A549 (cell line): ENCODE measurements at regions not wholly inside any gene's neighbourhood (a gene's known extent, or its start where the extent isn't known, plus 50 kb on each side); places are given as distances from the start of the nearest gene placed in this dataset.

ENCODE experiments used
- ATAC-seq, 2 experiments: fragments of 200-7000 bp in 1 of 2; fragments of >200 bp in 1 of 2; cut with Nextera tagmentation in 1 of 2; cut with Tn5 transposase in 1 of 2; 3 replicates each; pipeline versions ENCODE4 v1.8.0 to v1.9.1; 2018 to 2020; ENCODE audit warnings: mild to moderate bottlenecking in 1 of 2, moderate library complexity in 1 of 2
- CTCF ChIA-PET: fragments of 300-600 bp; sonication (Branson Sonifier 250); formaldehyde crosslinking; extraction: SDS; loops from one replicate; lab custom pipeline; 2021; ENCODE audit warnings: antibody characterized with exemption, inconsistent platforms; lab: Yijun Ruan, JAX
- POLR2A ChIA-PET: fragments of 350-600 bp; formaldehyde crosslinking; extraction: SDS; loops from one replicate; lab custom pipeline; 2021; ENCODE audit warnings: antibody characterized with exemption, inconsistent platforms; lab: Yijun Ruan, JAX
- DNase-seq, 2 experiments: peaks; one replicate each; pipeline versions ENCODE4 v3.0.0 to v3.0.0-alpha.2; 2011 to 2016; ENCODE audit warnings: low read depth in 1 of 2, low spot score in 1 of 2
- FAIRE-seq: peaks from 2 replicates; lab custom pipeline; 2011; peaks lifted over from hg19 to GRCh38; lab: Jason Lieb, UNC
- H3K27ac ChIP-seq, 2 experiments: fragments of >200 bp; sonication (Bioruptor Twin); formaldehyde crosslinking; 3 replicates each; pipeline ENCODE4 v1.5.1; 2016 to 2017
- H3K4me1 ChIP-seq: fragments of >200 bp; sonication (Bioruptor Twin); formaldehyde crosslinking; 3 replicates; pipeline ENCODE4 v1.6.1; 2016
- H3K4me2 ChIP-seq: fragments of >200 bp; sonication (Bioruptor Twin); formaldehyde crosslinking; 3 replicates; pipeline ENCODE4 v1.6.1; 2016
- H3K4me3 ChIP-seq: fragments of >200 bp; sonication (Bioruptor Twin); formaldehyde crosslinking; 3 replicates; pipeline ENCODE4 v1.5.1; 2016
- H3K9me3 ChIP-seq: fragments of >200 bp; sonication (Bioruptor Twin); formaldehyde crosslinking; 3 replicates; pipeline ENCODE4 v1.6.1; 2016
- CHD4 ChIP-seq: fragments of 200-600 bp; sonication (generic); IDR thresholded peaks from 2 replicates; pipeline ENCODE4 v1.6.1; 2016; ENCODE audit warnings: antibody characterized with exemption, mild to moderate bottlenecking, borderline replicate concordance
- EHMT2 ChIP-seq: fragments of 200-600 bp; sonication (generic); IDR thresholded peaks from 2 replicates; pipeline ENCODE4 v1.6.1; 2016; ENCODE audit warnings: antibody characterized with exemption, low read depth, mild to moderate bottlenecking, moderate library complexity
- FOSL2 ChIP-seq, 2 experiments: fragments of 450-650 bp in 1 of 2; fragments of >200 bp in 1 of 2; sonication (Bioruptor Twin) in 1 of 2; formaldehyde crosslinking; IDR thresholded peaks; 2 replicates each; pipeline versions ENCODE4 v1.5.0 to v1.6.1; 2016 to 2020; ENCODE audit warnings: mild to moderate bottlenecking in 1 of 2, moderate library complexity in 1 of 2
- GATA3 ChIP-seq: IDR thresholded peaks from 2 replicates; pipeline ENCODE4 v1.6.1; 2012; ENCODE audit warnings: borderline replicate concordance
- HEYL ChIP-seq: fragments of 250-450 bp; sonication (Bioruptor Pico); IDR thresholded peaks from 2 replicates; pipeline ENCODE4 v1.8.0; 2021; ENCODE audit warnings: mild to moderate bottlenecking, moderate library complexity
- HOXA7 ChIP-seq: fragments of 250-450 bp; sonication (Bioruptor Pico); IDR thresholded peaks from 2 replicates; pipeline ENCODE4 v1.5.0; 2020; ENCODE audit warnings: mild to moderate bottlenecking, moderate library complexity
- JUNB ChIP-seq: fragments of >200 bp; sonication (Bioruptor Twin); formaldehyde crosslinking; IDR thresholded peaks from 2 replicates; pipeline ENCODE4 v1.6.1; 2016
- MAZ ChIP-seq: fragments of 150-350 bp; IDR thresholded peaks from 2 replicates; pipeline ENCODE4 v1.6.1; 2014; ENCODE audit warnings: antibody characterized with exemption, low read depth, low read length, borderline replicate concordance
- NR3C1 ChIP-seq: fragments of >200 bp; sonication (Bioruptor Twin); formaldehyde crosslinking; IDR thresholded peaks from 3 replicates; pipeline ENCODE4 v1.6.1; 2017
- PHF8 ChIP-seq: fragments of 200-600 bp; sonication (generic); IDR thresholded peaks from 2 replicates; pipeline ENCODE4 v1.6.1; 2016; ENCODE audit warnings: low read depth, mild to moderate bottlenecking, antibody characterized with exemption, moderate library complexity, borderline replicate concordance
- POLR2A ChIP-seq: IDR thresholded peaks from 2 replicates; pipeline ENCODE4 v1.6.1; 2012; ENCODE audit warnings: mild to moderate bottlenecking, low read length
- RCOR1 ChIP-seq: fragments of 150-350 bp; IDR thresholded peaks from 2 replicates; pipeline ENCODE4 v1.6.1; 2014; ENCODE audit warnings: antibody characterized with exemption, low read length, low read depth
- RNF2 ChIP-seq: fragments of 200-600 bp; sonication (generic); IDR thresholded peaks from 2 replicates; pipeline ENCODE4 v1.6.1; 2016; ENCODE audit warnings: low read depth, mild to moderate bottlenecking, antibody characterized with exemption, moderate library complexity, borderline replicate concordance
- ZFP36 ChIP-seq: fragments of 450-650 bp; IDR thresholded peaks from 2 replicates; pipeline ENCODE4 v1.6.1; 2014; ENCODE audit warnings: borderline replicate concordance; ENCODE audit not compliant: partially characterized antibody
- ZNF302 ChIP-seq: fragments of 250-450 bp; sonication (Bioruptor Pico); IDR thresholded peaks from 2 replicates; pipeline ENCODE4 v1.9.0; 2021; ENCODE audit warnings: inconsistent platforms, mild to moderate bottlenecking, moderate library complexity
- ZSCAN20 ChIP-seq: fragments of 250-450 bp; sonication (Bioruptor Pico); IDR thresholded peaks from 2 replicates; pipeline ENCODE4 v1.8.0; 2022; ENCODE audit warnings: mild to moderate bottlenecking, moderate library complexity
- WGBS: methylation state at CpG from one replicate; pipeline ENCODE4 v1.1.6; 2017; ENCODE audit errors: missing lambda C conversion rate; 5-methylcytosine and 5-hydroxymethylcytosine counted together
- TF ChIP-seq, protein P1 (sequence below): IDR thresholded peaks from 2 replicates; pipeline ENCODE4 v1.6.1; 2012; ENCODE audit warnings: low read depth, borderline replicate concordance
- TF ChIP-seq, protein P2 (sequence below): IDR thresholded peaks from 2 replicates; pipeline ENCODE4 v1.6.1; 2012
- TF ChIP-seq, protein P3 (sequence below): IDR thresholded peaks from 2 replicates; pipeline ENCODE4 v1.6.1; 2012

DNA sequence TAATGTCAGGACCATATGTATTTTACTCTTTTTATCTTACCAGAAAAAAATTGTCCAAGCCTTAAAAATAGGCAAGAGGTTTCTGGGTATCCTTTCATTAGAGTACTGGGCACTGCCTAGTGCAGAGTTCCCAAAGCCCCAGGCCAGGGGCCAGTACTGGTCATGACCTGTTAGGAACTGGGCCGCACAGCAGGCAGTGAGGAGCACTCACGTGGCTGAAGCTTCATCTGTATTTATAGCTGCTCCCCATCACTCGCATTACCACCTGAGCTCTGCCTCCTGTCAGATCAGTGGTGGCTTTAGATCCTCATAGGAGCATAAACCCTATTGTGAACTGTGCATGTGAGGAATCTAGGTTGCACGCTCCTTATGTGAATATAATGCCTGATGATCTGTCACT is 632.9 kb downstream of the UTRN start:
- ATAC-seq, result no peak
- ChIA-PET POLR2A (no interaction called here), CTCF (no interaction called here)
- no peak overlapping the region for H3K4me3 ChIP-seq
- H3K4me1 ChIP-seq, result peaks cover 24% of the 10 kb centered on the region
- DNase-seq, result no peak
- TF ChIP-seq ZSCAN20 (CRISPR knock-in tag) (no peak), ZFP36 (no peak), HEYL (no peak), PHF8 (no peak), RCOR1 (no peak), RNF2 (no peak)
- H3K4me2 ChIP-seq, result no peak overlapping the region
- H3K9me3 ChIP-seq, result no peaks in the 10 kb centered on the region
- WGBS, result 86% methylated on average over 4 of the region's 4 CpGs
- no peak overlapping the region for H3K27ac ChIP-seq
- no peak for FAIRE-seq

DNA sequence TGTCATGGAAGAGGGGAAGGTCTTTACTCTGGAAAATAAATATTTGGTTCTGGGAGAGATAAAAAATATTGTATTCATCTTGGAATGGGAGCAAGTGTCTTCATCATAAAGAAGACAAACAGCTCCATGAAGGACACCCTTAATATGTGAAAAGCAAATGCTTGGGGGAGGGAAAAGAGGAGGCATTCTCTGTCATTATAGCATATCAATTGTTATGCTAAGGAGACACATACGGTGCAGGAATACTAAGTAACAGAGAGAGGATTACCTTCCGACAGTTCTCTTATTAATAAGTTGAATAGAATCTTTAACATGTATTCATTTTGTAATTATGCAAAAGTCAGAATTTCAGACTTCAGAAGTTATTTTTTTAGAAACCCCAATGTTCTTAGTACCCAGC is 634.4 kb downstream of the UTRN start:
- H3K9me3 ChIP-seq, result no peaks in the 10 kb centered on the region
- ATAC-seq (no peak), FAIRE-seq (no peak), DNase-seq (no peak)
- TF ChIP-seq FOSL2 (IDR thresholded peaks at IDR 0.05) (no peak), FOSL2 (CRISPR knock-in tag; IDR thresholded peaks at IDR 0.05) (no peak), ZSCAN20 (CRISPR knock-in tag) (no peak), PHF8 (no peak), POLR2A (no peak), MAZ (no peak), CHD4 (no peak)
- TF ChIP-seq, protein P1, sequence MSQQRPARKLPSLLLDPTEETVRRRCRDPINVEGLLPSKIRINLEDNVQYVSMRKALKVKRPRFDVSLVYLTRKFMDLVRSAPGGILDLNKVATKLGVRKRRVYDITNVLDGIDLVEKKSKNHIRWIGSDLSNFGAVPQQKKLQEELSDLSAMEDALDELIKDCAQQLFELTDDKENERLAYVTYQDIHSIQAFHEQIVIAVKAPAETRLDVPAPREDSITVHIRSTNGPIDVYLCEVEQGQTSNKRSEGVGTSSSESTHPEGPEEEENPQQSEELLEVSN, result no peak
- H3K27ac ChIP-seq, result no peak overlapping the region
- POLR2A ChIA-PET, result no interaction called here
- CTCF ChIA-PET, result no interaction called here
- no peak overlapping the region for H3K4me2 ChIP-seq
- WGBS, result 79% methylated on average over 2 of the region's 2 CpGs
- no peak overlapping the region for H3K4me3 ChIP-seq
- H3K4me1 ChIP-seq, result peaks cover 28% of the 10 kb centered on the region

DNA sequence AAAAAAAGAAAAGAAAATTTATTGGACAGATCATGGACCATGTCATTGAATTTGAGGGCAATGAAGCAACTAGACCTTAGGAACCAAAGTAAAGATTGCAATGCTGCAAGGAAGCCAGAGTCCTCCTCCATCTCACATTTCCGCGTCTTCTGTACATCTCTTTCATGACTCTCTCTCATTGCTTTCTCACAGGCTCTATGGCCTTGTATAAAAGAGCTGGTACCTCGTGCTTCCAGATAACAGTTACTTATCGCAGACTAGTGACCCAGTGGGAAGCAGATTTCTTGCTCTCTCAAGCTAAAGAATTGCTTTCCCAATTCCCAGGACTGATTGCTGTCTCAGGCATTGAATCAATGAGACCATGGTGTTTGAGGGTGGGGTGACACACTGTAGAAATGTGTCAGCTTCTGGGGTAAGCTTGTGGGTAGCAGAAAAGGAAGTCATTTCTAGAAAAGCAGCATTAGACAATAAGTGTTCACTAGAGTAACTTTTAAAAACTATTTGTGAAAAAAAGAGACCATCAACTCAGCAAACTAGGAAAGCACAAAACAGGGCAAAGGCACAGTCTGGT is 635.3 kb downstream of the UTRN start:
- DNase-seq, result no peak
- CTCF ChIA-PET, result no interaction called here
- WGBS, result 89% methylated on average over 4 of the region's 4 CpGs
- no peak overlapping the region for H3K27ac ChIP-seq
- no peaks in the 10 kb centered on the region for H3K9me3 ChIP-seq
- POLR2A ChIA-PET, result no interaction called here
- FAIRE-seq, result no peak
- TF ChIP-seq EHMT2, result no peak
- no peak for TF ChIP-seq ZNF302 (CRISPR knock-in tag)
- no peak for TF ChIP-seq NR3C1
- TF ChIP-seq ZFP36, result no peak
- H3K4me2 ChIP-seq, result no peak overlapping the region
- H3K4me1 ChIP-seq, result peaks cover 28% of the 10 kb centered on the region
- no peak overlapping the region for H3K4me3 ChIP-seq
- no peak for ATAC-seq

DNA sequence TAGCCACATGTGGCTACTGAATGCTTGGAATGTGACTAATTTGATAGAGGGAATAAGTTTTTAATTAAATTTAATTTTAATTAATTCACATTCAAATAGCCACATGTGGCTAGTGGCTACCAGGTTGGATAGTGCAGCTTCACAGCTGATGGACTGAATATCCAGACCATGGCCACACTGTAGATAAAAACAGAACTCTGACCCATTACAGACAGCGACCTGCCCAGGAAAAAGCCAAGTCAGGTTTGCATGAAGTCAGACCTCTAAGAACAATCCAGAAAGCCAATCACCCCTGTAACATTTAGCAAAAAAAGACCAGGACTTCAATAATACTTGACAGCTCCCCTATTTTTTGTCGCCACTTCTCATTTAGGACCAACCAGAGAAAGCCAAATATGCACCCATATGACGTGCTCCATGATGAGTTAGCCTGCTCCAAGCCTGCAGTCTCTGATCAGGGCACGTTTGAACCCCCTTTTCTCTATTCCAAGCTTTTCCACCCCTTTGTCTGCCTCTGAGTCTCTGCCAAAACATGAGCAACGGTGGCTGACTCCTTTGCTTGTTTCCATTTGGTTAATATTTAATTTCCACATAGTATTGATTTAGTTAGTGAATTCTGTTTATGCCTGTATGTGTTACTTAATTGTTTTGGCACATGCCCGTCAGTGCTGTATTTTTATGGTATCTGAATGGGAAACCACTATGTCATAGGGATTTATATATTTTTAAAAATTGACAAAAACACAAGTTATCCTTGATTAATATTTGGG is 636.3 kb downstream of the UTRN start:
- Histone ChIP-seq H3K4me2 (peak overlapping the region; percentile 45), H3K4me1 (peaks cover 28% of the 10 kb centered on the region), H3K27ac (peak overlapping the region in 1 of 2 experiments; percentile 22; a peak in 3 of 6 replicates)
- ATAC-seq (peak in 1 of 2 experiments; percentile 48; a peak in 3 of 6 replicates), FAIRE-seq (no peak), DNase-seq (no peak)
- CTCF ChIA-PET, result no interaction called here
- TF ChIP-seq HOXA7 (CRISPR knock-in tag), result no peak
- no peak for TF ChIP-seq GATA3
- TF ChIP-seq, protein P2, sequence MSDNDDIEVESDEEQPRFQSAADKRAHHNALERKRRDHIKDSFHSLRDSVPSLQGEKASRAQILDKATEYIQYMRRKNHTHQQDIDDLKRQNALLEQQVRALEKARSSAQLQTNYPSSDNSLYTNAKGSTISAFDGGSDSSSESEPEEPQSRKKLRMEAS, result no peak
- TF ChIP-seq JUNB, result no peak
- TF ChIP-seq, protein P3, sequence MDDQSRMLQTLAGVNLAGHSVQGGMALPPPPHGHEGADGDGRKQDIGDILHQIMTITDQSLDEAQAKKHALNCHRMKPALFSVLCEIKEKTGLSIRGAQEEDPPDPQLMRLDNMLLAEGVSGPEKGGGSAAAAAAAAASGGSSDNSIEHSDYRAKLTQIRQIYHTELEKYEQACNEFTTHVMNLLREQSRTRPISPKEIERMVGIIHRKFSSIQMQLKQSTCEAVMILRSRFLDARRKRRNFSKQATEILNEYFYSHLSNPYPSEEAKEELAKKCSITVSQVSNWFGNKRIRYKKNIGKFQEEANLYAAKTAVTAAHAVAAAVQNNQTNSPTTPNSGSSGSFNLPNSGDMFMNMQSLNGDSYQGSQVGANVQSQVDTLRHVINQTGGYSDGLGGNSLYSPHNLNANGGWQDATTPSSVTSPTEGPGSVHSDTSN, result no peak
- TF ChIP-seq, all 56 proteins: peak for 0
- POLR2A ChIA-PET, result no interaction called here
- Histone ChIP-seq H3K4me3 (no peak overlapping the region), H3K9me3 (no peaks in the 10 kb centered on the region)
- WGBS, result 41% methylated on average over 6 of the region's 6 CpGs
